Adipocyte (in vitro differentiated cells): ENCODE measurements at regions not wholly inside any gene's neighbourhood (a gene's known extent, or its start where the extent isn't known, plus 50 kb on each side); places are given as distances from the start of the nearest gene placed in this dataset.

Experiments
- DNase-seq: peaks from one replicate; pipeline ENCODE4 v3.0.0-alpha.2; 2015; ENCODE audit warnings: low read depth
- H3K27me3 ChIP-seq: replicated peaks from 2 replicates; pipeline ENCODE4 v1.7.0; 2013; ENCODE audit warnings: mild to moderate bottlenecking, low read length, moderate library complexity; ENCODE audit not compliant: control insufficient read depth, insufficient read depth
- H3K36me3 ChIP-seq: 2 replicates; pipeline ENCODE4 v1.7.0; 2013; ENCODE audit warnings: low read length, mild to moderate bottlenecking, moderate library complexity; ENCODE audit not compliant: control insufficient read depth, insufficient read depth, severe bottlenecking
- H3K4me1 ChIP-seq: 2 replicates; pipeline ENCODE4 v1.7.0; 2013; ENCODE audit warnings: mild to moderate bottlenecking, low read length, moderate library complexity; ENCODE audit not compliant: control insufficient read depth, insufficient read depth
- H3K4me3 ChIP-seq: 2 replicates; pipeline ENCODE4 v1.7.0; 2013; ENCODE audit warnings: mild to moderate bottlenecking, low read length, moderate library complexity
- H3K9ac ChIP-seq: 2 replicates; pipeline ENCODE4 v1.7.0; 2013; ENCODE audit warnings: mild to moderate bottlenecking, low read length, moderate library complexity
- H3K9me3 ChIP-seq: 2 replicates; pipeline ENCODE4 v1.7.0; 2013; ENCODE audit warnings: mild to moderate bottlenecking, low read length, moderate library complexity; ENCODE audit not compliant: control insufficient read depth

DNA sequence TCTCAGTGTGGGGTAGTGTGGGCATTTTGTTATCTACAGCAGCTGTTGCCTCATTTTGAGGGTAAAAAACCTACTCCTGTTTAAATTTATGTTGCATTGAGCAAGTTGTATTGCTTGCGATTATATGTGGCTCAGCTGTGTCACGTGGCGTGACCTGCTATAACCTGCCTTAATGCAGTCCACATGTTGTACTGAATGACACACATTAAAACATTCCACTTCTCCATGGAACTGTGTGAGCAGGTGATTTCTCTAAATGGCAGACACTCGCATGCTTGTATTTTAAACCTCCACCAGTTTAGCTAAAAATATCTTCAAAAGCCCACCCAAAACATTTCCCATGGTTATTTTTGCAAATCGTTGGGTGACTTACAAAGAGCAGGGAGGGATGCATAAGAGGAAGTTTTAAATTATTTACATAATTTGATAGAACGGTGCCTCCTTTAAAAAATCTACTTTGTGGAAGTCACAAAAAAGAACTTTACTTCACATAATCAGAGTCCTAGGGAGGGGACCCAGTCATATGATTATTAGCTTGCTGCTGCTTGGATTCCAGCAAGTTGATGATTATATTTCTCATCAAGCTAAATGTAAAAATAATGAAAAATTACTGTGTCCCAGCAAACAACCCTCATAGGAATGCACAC, 163.3 kb upstream of the ZEB2 start:
- H3K9ac ChIP-seq = no peak overlapping the region

DNA sequence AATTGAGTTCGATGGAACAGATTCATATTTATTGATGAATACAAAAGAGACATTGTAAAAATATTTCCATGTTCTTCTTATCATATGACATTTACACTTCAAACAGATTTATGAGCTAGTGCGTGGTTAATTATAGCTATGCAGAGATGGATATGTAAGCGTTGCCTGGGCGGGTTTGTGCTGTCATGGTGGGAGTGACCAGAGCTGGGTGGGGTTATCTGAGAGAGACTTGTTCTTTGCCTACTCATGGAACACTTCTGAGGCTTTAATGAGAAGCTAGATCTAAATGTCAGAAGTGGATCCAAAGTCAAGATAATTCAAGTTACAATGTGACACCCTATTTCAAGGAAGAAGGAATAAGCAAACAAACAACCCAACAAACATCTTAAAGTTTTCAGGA, 162.3 kb upstream of the ZEB2 start:
- no peaks in the 10 kb centered on the region for H3K36me3 ChIP-seq
- DNase-seq = no peak
- H3K9ac ChIP-seq = no peak overlapping the region
- peaks cover 6% of the 10 kb centered on the region for H3K4me1 ChIP-seq
- H3K4me3 ChIP-seq = no peak overlapping the region
- H3K27me3 ChIP-seq = no peaks in the 10 kb centered on the region
- H3K9me3 ChIP-seq = no peaks in the 10 kb centered on the region

More for the DNA sequence above, 163.3 kb upstream of the ZEB2 start:
- DNase-seq = no peak
- H3K4me1 ChIP-seq = peaks cover 6% of the 10 kb centered on the region
- no peak overlapping the region for H3K4me3 ChIP-seq
- H3K27me3 ChIP-seq = no peaks in the 10 kb centered on the region
- H3K36me3 ChIP-seq = no peaks in the 10 kb centered on the region
- no peaks in the 10 kb centered on the region for H3K9me3 ChIP-seq

DNA sequence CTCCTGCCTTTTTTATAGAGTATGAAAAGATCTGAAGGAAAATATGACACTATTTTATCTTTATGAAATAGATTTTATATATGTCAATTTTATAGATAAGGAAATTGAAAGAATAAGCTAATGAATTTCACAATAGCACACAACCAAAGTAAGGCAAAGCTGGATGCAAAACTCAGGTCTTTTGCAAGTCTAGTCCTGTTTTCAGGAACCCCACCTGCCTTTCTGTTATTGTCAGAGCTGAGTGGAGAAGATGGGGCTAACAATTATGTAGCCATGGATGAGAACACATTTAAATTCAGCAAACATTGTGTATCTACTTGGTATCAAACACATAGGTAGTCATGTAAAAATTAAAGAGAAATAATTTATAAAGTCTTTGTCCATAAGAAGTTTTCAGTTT, 161.5 kb upstream of the ZEB2 start:
- DNase-seq = no peak
- H3K36me3 ChIP-seq = no peaks in the 10 kb centered on the region
- no peaks in the 10 kb centered on the region for H3K9me3 ChIP-seq
- H3K27me3 ChIP-seq = no peaks in the 10 kb centered on the region
- H3K9ac ChIP-seq = no peak overlapping the region
- H3K4me3 ChIP-seq = no peak overlapping the region
- peaks cover 3% of the 10 kb centered on the region for H3K4me1 ChIP-seq

DNA sequence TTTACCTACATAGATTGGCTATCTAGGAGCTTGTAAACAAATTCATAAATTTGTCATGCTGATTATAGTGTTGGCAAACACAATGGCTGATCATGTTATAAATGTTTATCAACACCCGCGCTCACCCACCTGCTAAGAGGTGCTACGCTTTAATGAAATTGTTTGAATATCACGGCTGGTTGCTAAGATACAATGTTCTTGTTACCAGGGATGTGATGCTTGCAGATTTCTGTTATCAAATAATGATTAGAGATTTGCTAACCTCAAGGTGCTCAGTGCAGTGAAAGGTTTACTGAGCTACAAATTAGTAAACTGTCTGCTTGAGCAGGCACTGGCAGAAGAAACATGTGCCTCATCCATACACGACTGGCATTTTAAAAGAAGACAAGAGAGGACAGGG, 160.0 kb upstream of the ZEB2 start:
- Histone ChIP-seq H3K9ac (no peak overlapping the region), H3K36me3 (no peaks in the 10 kb centered on the region), H3K27me3 (no peaks in the 10 kb centered on the region), H3K9me3 (no peaks in the 10 kb centered on the region), H3K4me3 (no peak overlapping the region), H3K4me1 (no peaks in the 10 kb centered on the region)
- no peak for DNase-seq

DNA sequence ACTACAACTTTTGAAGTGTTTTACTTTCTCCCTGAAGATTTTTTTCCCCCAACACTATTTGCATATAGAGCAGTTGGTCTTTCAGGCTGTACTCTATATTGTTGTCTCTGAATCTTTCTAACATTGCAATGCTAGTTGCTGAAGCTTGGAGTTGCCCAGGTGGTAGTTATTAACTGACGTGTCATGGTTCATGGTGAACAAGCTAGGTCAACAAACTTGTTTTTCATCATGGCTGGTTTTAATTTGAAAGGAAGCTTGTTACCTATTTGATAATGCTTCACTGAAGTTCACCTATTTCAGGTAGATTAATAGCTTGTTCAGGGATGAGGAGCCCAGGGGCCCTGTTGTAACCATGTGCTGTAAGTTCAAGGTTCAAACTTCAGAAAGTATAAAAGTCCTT, 158.8 kb upstream of the ZEB2 start:
- no peaks in the 10 kb centered on the region for H3K27me3 ChIP-seq
- H3K9ac ChIP-seq = no peak overlapping the region
- no peaks in the 10 kb centered on the region for H3K36me3 ChIP-seq
- no peak overlapping the region for H3K4me3 ChIP-seq
- H3K4me1 ChIP-seq = no peaks in the 10 kb centered on the region
- no peak for DNase-seq
- no peaks in the 10 kb centered on the region for H3K9me3 ChIP-seq

DNA sequence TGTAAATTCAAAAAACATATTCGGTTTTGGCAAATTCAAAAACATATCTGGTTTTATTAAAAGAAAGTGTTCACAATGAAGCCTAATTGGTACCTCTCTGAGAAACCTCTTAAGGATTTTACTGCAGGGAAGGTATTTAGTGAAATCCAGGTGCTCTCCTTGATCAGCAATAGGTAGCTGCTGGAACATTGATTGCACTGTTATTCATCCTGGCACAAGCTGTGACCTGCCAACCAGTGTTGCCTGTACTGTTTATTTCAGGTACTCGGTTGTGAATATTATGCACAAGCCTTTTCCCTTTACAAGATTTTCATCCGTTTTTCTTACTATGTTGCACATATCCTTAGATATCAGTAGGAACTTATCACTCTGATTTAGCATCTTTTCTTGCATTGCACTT, 155.8 kb upstream of the ZEB2 start:
- Histone ChIP-seq H3K9ac (no peak overlapping the region), H3K36me3 (no peaks in the 10 kb centered on the region), H3K27me3 (no peaks in the 10 kb centered on the region), H3K4me3 (no peak overlapping the region), H3K9me3 (no peaks in the 10 kb centered on the region), H3K4me1 (no peaks in the 10 kb centered on the region)
- no peak for DNase-seq

DNA sequence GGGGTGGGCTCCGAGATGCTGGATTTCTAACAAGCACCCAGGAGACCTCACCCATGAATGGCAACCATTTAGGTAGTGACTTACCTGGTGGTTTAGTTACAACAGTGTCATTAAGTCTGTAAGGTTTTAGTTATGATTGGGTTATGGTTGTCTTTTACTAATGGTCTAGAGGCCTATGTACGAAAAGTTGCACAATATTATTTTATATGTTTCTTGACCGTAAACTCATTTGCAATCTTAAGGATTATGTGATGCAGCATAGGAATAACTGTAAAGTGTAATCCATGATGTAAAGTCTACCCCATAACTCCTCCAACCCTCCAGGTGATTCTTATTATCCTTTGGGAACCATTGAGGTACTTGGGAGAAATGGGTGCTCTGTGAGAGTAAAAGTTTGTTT, 155.4 kb upstream of the ZEB2 start:
- Histone ChIP-seq H3K9me3 (no peaks in the 10 kb centered on the region), H3K4me3 (no peak overlapping the region), H3K9ac (no peak overlapping the region), H3K4me1 (no peaks in the 10 kb centered on the region), H3K27me3 (no peaks in the 10 kb centered on the region), H3K36me3 (no peaks in the 10 kb centered on the region)
- DNase-seq = no peak

DNA sequence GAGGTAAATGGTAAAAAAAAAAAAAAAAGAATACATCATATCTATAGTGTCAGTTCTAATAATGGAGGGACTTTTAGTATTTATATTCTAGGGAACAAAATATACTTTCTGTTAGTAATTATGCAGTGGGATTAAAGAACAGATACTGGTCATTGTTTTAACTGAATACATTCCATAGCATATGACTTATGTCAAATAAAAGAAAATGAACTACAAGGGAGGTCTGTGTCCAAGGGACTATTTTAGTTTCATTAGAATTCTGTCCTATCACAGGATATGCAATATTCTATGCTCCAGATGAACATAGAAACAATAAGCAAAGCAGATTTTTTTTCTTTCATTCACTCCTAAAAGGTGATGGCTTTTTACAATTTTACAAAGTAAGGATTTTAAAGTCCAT, 154.2 kb upstream of the ZEB2 start:
- no peaks in the 10 kb centered on the region for H3K4me1 ChIP-seq
- no peak for DNase-seq

DNA sequence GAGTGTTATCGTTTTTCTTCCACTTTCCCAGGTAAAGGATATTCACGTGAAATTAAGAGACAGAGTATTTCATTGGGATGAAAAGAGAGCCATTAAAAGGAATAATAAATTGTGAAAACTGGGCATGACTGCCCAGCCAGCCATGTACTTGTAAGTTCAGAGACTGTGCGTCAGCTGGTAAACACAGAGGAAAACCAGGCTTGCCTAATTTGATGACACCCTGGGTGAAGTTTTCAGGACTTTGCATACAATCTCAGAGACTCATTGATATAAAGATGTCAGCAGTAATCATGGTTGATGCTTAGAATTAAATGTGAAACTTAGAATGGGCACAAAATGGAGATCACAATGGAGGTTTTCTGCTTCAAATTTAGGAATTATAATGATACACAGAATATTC, 153.5 kb upstream of the ZEB2 start:
- Histone ChIP-seq H3K9ac (no peak overlapping the region), H3K36me3 (no peaks in the 10 kb centered on the region), H3K9me3 (no peaks in the 10 kb centered on the region), H3K4me3 (no peak overlapping the region), H3K27me3 (no peaks in the 10 kb centered on the region), H3K4me1 (no peaks in the 10 kb centered on the region)
- no peak for DNase-seq

More for the DNA sequence above, 154.2 kb upstream of the ZEB2 start:
- H3K27me3 ChIP-seq = no peaks in the 10 kb centered on the region
- no peak overlapping the region for H3K9ac ChIP-seq
- H3K9me3 ChIP-seq = no peaks in the 10 kb centered on the region
- H3K4me3 ChIP-seq = no peak overlapping the region
- no peaks in the 10 kb centered on the region for H3K36me3 ChIP-seq

DNA sequence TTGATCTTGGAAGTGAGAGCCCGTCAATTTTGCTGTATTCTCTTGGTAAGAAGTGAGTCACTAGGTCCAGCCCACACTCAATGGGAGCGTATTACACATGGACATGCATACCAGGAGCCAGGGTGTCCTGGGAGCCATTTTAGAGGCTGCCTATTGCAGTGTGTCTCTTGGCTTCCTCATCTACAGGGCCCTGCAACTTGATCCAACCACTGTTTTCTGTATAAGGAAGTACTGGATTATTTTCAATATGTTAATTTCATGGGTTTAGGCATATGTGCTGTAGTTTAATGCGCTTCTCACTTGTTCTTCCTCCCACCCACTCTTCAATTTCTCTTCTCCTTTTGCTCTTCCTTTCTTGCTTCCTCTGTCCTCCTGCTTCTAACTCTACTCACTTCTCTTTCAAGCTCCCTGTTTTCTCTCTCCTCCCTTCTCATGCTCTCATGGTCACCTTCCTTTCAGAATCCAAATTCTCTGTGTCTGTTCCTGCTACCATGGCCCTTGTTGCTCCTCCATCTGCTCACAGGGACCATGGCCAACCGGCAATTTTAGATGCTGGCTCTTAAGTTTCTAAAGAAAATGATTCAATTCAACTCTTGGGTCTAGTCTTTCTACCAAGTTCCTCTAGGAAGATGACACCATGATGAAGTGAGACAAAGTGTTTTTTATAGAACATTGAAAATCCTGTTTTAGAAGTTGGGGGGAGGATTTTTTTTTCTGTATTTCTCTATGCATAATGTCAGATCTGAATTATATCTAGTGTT, 152.0 kb upstream of the ZEB2 start:
- Histone ChIP-seq H3K36me3 (no peaks in the 10 kb centered on the region), H3K9ac (no peak overlapping the region), H3K27me3 (no peaks in the 10 kb centered on the region), H3K9me3 (no peaks in the 10 kb centered on the region), H3K4me3 (no peak overlapping the region), H3K4me1 (no peaks in the 10 kb centered on the region)
- DNase-seq = no peak

DNA sequence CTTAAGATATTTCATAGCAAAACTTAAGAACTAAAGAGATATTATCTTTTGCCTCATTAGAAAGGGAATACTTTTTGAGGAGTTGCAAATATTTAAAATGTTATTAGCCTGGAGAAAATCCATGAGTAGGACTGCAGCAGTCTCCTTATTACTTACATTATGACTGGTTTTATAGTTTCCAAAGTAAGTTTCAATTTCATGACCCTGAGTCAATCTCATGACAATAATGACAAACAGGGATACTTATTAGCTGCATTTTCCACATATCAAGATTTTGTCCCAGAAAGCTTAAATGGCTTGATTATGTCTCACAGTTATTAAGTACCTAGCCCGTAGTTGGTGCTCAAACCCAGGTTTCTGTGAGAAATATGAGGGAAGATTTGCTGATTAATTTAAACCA, 150.8 kb upstream of the ZEB2 start:
- Histone ChIP-seq H3K4me1 (peaks cover 7% of the 10 kb centered on the region), H3K27me3 (no peaks in the 10 kb centered on the region), H3K4me3 (no peak overlapping the region), H3K36me3 (no peaks in the 10 kb centered on the region), H3K9ac (no peak overlapping the region), H3K9me3 (no peaks in the 10 kb centered on the region)
- DNase-seq = no peak

DNA sequence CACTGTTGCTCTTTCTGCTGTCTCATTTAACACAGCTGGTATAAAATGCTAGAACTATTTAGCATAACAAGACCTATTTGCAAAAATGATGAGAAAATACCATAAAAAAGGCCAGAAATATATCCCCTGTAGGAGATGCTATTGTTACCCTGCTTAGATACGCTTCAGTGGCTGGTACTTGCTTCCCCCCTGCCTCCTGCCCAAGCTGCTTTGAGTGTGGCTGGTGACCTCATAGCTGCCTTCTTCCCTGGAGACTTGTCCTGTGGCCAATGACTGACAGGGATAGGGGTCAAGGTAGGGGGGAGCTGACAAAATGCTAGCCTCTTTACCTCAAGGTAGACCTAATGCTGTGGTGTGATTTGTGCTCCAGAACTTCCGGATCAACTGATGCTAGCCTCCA, 150.2 kb upstream of the ZEB2 start:
- DNase-seq = no peak
- Histone ChIP-seq H3K27me3 (no peaks in the 10 kb centered on the region), H3K4me3 (no peak overlapping the region)

More for the DNA sequence above, 150.2 kb upstream of the ZEB2 start:
- no peaks in the 10 kb centered on the region for H3K9me3 ChIP-seq
- H3K36me3 ChIP-seq = no peaks in the 10 kb centered on the region
- H3K9ac ChIP-seq = no peak overlapping the region
- peaks cover 8% of the 10 kb centered on the region for H3K4me1 ChIP-seq
